HepG2 (cell line): ENCODE measurements at regions not wholly inside any gene's neighbourhood (a gene's known extent, or its start where the extent isn't known, plus 50 kb on each side); places are given as distances from the start of the nearest gene placed in this dataset.

Experiments
- AHR ChIP-seq: IDR thresholded peaks from 2 replicates; pipeline ENCODE4 v1.6.1; 2018; ENCODE audit warnings: missing genetic modification reagents, missing compliant biosample characterization
- ARNT2 ChIP-seq: sonication (generic); formaldehyde crosslinking; IDR thresholded peaks from 2 replicates; pipeline ENCODE4 v1.8.0; 2022; ENCODE audit warnings: mild to moderate bottlenecking, low read depth, missing genetic modification reagents, moderate library complexity
- HES4 ChIP-seq: sonication (generic); formaldehyde crosslinking; IDR thresholded peaks from 2 replicates; pipeline ENCODE4 v1.9.0; 2021; ENCODE audit warnings: mild to moderate bottlenecking, missing genetic modification reagents, borderline replicate concordance
- ISL2 ChIP-seq: sonication (generic); formaldehyde crosslinking; IDR thresholded peaks from 2 replicates; pipeline ENCODE4 v1.5.0; 2020; ENCODE audit warnings: missing genetic modification reagents
- KDM1A ChIP-seq: IDR thresholded peaks from 2 replicates; pipeline ENCODE4 v1.6.1; 2016; ENCODE audit warnings: missing compliant biosample characterization
- KDM6A ChIP-seq: IDR thresholded peaks from 2 replicates; pipeline ENCODE4 v1.6.1; 2016; ENCODE audit warnings: low read depth
- MAFG ChIP-seq: sonication (generic); formaldehyde crosslinking; IDR thresholded peaks from 2 replicates; pipeline ENCODE4 v1.5.1; 2020; ENCODE audit warnings: mild to moderate bottlenecking, missing genetic modification reagents
- NCOA2 ChIP-seq: sonication (generic); formaldehyde crosslinking; IDR thresholded peaks from 2 replicates; pipeline ENCODE4 v1.8.0; 2022; ENCODE audit warnings: inconsistent platforms
- NFRKB ChIP-seq: fragments of 450-650 bp; IDR thresholded peaks from 2 replicates; pipeline ENCODE4 v1.6.1; 2017
- SPEN ChIP-seq: sonication (generic); formaldehyde crosslinking; IDR thresholded peaks from 2 replicates; pipeline ENCODE4 v1.5.1; 2020; ENCODE audit warnings: low read depth, mild to moderate bottlenecking, missing genetic modification reagents
- TBX3 ChIP-seq: fragments of 450-650 bp; IDR thresholded peaks from 2 replicates; pipeline ENCODE4 v1.6.1; 2017; ENCODE audit warnings: antibody characterized with exemption, mild to moderate bottlenecking, inconsistent platforms, borderline replicate concordance
- U2AF1 ChIP-seq: fragments of 200-400 bp; formaldehyde crosslinking; optimal IDR thresholded peaks from 2 replicates; pipeline ENCODE3; 2017; ENCODE audit warnings: mild to moderate bottlenecking, low read depth, low read length
- ZBTB42 ChIP-seq: sonication (generic); formaldehyde crosslinking; IDR thresholded peaks from 2 replicates; pipeline ENCODE4 v1.5.0; 2020; ENCODE audit warnings: mild to moderate bottlenecking, missing genetic modification reagents
- ZMYM4 ChIP-seq: sonication (generic); formaldehyde crosslinking; IDR thresholded peaks from 2 replicates; pipeline ENCODE4 v1.8.1; 2023; ENCODE audit warnings: mild to moderate bottlenecking, missing genetic modification reagents
- ZNF543 ChIP-seq: sonication (generic); formaldehyde crosslinking; IDR thresholded peaks from 2 replicates; pipeline ENCODE4 v1.4.0; 2020; ENCODE audit warnings: mild to moderate bottlenecking, missing genetic modification reagents
- TF ChIP-seq, protein P1 (sequence below): sonication (generic); formaldehyde crosslinking; IDR thresholded peaks from 2 replicates; pipeline ENCODE4 v1.5.0; 2020; ENCODE audit warnings: mild to moderate bottlenecking, low read depth, missing genetic modification reagents, borderline replicate concordance
- TF ChIP-seq, protein P2 (sequence below): sonication (generic); formaldehyde crosslinking; IDR thresholded peaks from 2 replicates; pipeline ENCODE4 v1.8.0; 2022; ENCODE audit warnings: missing genetic modification reagents, mild to moderate bottlenecking, borderline replicate concordance
- TF ChIP-seq, protein P3 (sequence below): sonication (generic); formaldehyde crosslinking; IDR thresholded peaks from 2 replicates; pipeline ENCODE4 v1.4.0; 2020; ENCODE audit warnings: missing genetic modification reagents
- TF ChIP-seq, protein P4 (sequence below): sonication (generic); formaldehyde crosslinking; IDR thresholded peaks from 2 replicates; pipeline ENCODE4 v1.4.0; 2020; ENCODE audit warnings: missing genetic modification reagents, low read depth, mild to moderate bottlenecking, borderline replicate concordance
- TF ChIP-seq, protein P5 (sequence below): sonication (generic); formaldehyde crosslinking; IDR thresholded peaks from 2 replicates; pipeline ENCODE4 v1.4.0; 2020; ENCODE audit warnings: missing genetic modification reagents, borderline replicate concordance

DNA sequence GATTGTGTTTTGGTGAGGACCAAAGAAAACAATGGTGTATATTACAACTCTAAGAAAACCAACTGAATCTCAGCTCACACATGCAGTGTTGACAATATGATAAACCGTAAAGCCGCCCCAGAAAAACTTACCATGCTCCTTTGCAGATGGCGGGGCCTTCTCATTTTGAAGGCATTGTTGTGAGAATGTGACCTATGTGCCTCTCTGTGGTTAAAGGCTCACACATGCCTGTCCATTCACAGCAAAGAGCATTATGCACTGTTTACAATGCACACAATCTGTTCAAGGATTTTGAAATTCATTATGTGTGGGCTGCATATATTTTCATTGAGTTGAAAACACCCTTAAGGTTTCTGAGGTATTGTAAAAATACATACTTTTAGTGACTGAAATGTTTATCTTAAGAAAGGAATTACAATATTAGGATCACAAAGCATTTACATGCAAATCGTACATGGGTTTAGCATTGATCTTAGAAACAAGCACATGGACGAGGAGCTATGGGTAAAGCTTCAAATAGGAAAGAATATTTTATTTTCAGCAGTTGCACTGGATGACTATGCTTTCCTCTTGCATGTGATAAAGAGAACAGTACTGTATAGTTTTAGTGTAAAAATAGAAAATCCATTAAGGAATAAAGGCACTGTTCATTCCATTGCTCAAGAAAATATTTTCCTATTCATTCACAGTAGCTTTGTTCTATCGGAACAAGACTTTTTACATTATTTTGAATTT lies 334.3 kb downstream of the ARL4A start (continued):
- TF ChIP-seq, protein P1, sequence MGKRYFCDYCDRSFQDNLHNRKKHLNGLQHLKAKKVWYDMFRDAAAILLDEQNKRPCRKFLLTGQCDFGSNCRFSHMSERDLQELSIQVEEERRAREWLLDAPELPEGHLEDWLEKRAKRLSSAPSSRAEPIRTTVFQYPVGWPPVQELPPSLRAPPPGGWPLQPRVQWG (CRISPR knock-in tag): no peak
- TF ChIP-seq, protein P2, sequence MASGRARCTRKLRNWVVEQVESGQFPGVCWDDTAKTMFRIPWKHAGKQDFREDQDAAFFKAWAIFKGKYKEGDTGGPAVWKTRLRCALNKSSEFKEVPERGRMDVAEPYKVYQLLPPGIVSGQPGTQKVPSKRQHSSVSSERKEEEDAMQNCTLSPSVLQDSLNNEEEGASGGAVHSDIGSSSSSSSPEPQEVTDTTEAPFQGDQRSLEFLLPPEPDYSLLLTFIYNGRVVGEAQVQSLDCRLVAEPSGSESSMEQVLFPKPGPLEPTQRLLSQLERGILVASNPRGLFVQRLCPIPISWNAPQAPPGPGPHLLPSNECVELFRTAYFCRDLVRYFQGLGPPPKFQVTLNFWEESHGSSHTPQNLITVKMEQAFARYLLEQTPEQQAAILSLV (CRISPR knock-in tag): no peak
- TF ChIP-seq SPEN (CRISPR knock-in tag) (no peak), ARNT2 (CRISPR knock-in tag) (no peak), ZBTB42 (CRISPR knock-in tag) (no peak), KDM1A (CRISPR knock-in tag) (no peak), MAFG (CRISPR knock-in tag) (no peak), ISL2 (0 out of 2 replicates have a peak, but pooled peaks have one; percentile 17), TBX3 (0 out of 2 replicates have a peak, but pooled peaks have one; percentile 50), AHR (CRISPR knock-in tag) (no peak), NCOA2 (CRISPR knock-in tag) (no peak), U2AF1 (no peak), ZMYM4 (CRISPR knock-in tag) (peak; percentile 88), HES4 (no peak), NFRKB (no peak), ZNF543 (CRISPR knock-in tag) (0 out of 2 replicates have a peak, but pooled peaks have one; percentile 26), KDM6A (CRISPR knock-in tag) (no peak)
- TF ChIP-seq, protein P3, sequence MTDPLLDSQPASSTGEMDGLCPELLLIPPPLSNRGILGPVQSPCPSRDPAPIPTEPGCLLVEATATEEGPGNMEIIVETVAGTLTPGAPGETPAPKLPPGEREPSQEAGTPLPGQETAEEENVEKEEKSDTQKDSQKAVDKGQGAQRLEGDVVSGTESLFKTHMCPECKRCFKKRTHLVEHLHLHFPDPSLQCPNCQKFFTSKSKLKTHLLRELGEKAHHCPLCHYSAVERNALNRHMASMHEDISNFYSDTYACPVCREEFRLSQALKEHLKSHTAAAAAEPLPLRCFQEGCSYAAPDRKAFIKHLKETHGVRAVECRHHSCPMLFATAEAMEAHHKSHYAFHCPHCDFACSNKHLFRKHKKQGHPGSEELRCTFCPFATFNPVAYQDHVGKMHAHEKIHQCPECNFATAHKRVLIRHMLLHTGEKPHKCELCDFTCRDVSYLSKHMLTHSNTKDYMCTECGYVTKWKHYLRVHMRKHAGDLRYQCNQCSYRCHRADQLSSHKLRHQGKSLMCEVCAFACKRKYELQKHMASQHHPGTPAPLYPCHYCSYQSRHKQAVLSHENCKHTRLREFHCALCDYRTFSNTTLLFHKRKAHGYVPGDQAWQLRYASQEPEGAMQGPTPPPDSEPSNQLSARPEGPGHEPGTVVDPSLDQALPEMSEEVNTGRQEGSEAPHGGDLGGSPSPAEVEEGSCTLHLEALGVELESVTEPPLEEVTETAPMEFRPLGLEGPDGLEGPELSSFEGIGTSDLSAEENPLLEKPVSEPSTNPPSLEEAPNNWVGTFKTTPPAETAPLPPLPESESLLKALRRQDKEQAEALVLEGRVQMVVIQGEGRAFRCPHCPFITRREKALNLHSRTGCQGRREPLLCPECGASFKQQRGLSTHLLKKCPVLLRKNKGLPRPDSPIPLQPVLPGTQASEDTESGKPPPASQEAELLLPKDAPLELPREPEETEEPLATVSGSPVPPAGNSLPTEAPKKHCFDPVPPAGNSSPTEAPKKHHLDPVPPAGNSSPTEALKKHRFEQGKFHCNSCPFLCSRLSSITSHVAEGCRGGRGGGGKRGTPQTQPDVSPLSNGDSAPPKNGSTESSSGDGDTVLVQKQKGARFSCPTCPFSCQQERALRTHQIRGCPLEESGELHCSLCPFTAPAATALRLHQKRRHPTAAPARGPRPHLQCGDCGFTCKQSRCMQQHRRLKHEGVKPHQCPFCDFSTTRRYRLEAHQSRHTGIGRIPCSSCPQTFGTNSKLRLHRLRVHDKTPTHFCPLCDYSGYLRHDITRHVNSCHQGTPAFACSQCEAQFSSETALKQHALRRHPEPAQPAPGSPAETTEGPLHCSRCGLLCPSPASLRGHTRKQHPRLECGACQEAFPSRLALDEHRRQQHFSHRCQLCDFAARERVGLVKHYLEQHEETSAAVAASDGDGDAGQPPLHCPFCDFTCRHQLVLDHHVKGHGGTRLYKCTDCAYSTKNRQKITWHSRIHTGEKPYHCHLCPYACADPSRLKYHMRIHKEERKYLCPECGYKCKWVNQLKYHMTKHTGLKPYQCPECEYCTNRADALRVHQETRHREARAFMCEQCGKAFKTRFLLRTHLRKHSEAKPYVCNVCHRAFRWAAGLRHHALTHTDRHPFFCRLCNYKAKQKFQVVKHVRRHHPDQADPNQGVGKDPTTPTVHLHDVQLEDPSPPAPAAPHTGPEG (CRISPR knock-in tag): no peak
- TF ChIP-seq, protein P4, sequence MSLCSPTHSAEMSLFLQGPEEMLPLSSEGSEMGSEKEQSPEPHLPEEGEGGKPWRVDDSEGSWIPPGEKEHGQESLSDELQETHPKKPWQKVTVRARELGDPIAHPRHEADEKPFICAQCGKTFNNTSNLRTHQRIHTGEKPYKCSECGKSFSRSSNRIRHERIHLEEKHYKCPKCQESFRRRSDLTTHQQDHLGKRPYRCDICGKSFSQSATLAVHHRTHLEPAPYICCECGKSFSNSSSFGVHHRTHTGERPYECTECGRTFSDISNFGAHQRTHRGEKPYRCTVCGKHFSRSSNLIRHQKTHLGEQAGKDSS: no peak
- TF ChIP-seq, protein P5, sequence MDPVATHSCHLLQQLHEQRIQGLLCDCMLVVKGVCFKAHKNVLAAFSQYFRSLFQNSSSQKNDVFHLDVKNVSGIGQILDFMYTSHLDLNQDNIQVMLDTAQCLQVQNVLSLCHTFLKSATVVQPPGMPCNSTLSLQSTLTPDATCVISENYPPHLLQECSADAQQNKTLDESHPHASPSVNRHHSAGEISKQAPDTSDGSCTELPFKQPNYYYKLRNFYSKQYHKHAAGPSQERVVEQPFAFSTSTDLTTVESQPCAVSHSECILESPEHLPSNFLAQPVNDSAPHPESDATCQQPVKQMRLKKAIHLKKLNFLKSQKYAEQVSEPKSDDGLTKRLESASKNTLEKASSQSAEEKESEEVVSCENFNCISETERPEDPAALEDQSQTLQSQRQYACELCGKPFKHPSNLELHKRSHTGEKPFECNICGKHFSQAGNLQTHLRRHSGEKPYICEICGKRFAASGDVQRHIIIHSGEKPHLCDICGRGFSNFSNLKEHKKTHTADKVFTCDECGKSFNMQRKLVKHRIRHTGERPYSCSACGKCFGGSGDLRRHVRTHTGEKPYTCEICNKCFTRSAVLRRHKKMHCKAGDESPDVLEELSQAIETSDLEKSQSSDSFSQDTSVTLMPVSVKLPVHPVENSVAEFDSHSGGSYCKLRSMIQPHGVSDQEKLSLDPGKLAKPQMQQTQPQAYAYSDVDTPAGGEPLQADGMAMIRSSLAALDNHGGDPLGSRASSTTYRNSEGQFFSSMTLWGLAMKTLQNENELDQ (CRISPR knock-in tag): no peak
